ENCODE measurements at regions not wholly inside any gene's neighbourhood (a gene's known extent, or its start where the extent isn't known, plus 50 kb on each side); places are given as distances from the start of the nearest gene placed in this dataset.

- Histone ChIP-seq H2BK120ac (replicated peaks; ENCODE audit: low read depth, low read length) (no peak overlapping the region), H2BK20ac (ENCODE audit: low read length) (no peak overlapping the region), H3K4me3 (ENCODE audit: extremely low read depth in 1 of 4, insufficient read depth in 2 of 4, low read depth in 3 of 4, low read length in 4 of 4) (no peak overlapping the region), H4K5ac (ENCODE audit: insufficient read length, low read depth, low read length) (no peak overlapping the region), H3K23me2 (ENCODE audit: low read depth, low read length) (no peaks in the 10 kb centered on the region), H2AFZ (ENCODE audit: low read length) (no peak overlapping the region), H3K56ac (replicated peaks; ENCODE audit: insufficient read length, low read depth, low read length) (no peak overlapping the region), H4K91ac (replicated peaks; ENCODE audit: insufficient read length, low read length) (no peak overlapping the region), H3K79me1 (ENCODE audit: low read depth, low read length) (no peaks in the 10 kb centered on the region), H3K23ac (ENCODE audit: insufficient read length) (no peak overlapping the region), H3K9ac (replicated peaks in 1 of 4; ENCODE audit: extremely low read depth in 1 of 4, low read depth in 3 of 4, low read length in 3 of 4) (no peak overlapping the region), H3K4me1 (replicated peaks in 1 of 4; ENCODE audit: control insufficient read depth in 3 of 4, insufficient read depth in 4 of 4, low read length in 3 of 4) (no peaks in the 10 kb centered on the region), H3K14ac (ENCODE audit: insufficient read length) (no peak overlapping the region), H3K4me2 (ENCODE audit: insufficient read depth in 1 of 2, low read depth in 2 of 2, low read length in 2 of 2) (no peak overlapping the region), H2BK15ac (ENCODE audit: low read length) (no peak overlapping the region), H3K18ac (ENCODE audit: extremely low read depth, low read length) (no peak overlapping the region), H2BK5ac (ENCODE audit: low read depth, low read length) (no peak overlapping the region), H3K27me3 (replicated peaks in 1 of 4; ENCODE audit: control insufficient read depth in 3 of 4, extremely low read depth in 1 of 4, insufficient read depth in 3 of 4, low read length in 3 of 4) (no peaks in the 10 kb centered on the region), H3K36me3 (ENCODE audit: control insufficient read depth in 2 of 4, insufficient read depth in 4 of 4, low read length in 3 of 4) (no peaks in the 10 kb centered on the region), H3K79me2 (ENCODE audit: control insufficient read depth in 1 of 2, insufficient read depth in 2 of 2, low read length in 2 of 2) (no peaks in the 10 kb centered on the region), H3K4ac (replicated peaks; ENCODE audit: insufficient read length, low read depth, low read length) (no peak overlapping the region), H2BK12ac (ENCODE audit: low read depth, low read length) (no peak overlapping the region), H3K9me3 (ENCODE audit: insufficient read depth in 2 of 2, low read depth in 1 of 2, low read length in 1 of 2) (no peaks in the 10 kb centered on the region), H4K8ac (ENCODE audit: extremely low read depth, insufficient read depth, low read length) (no peak overlapping the region), H3K27ac (ENCODE audit: low read depth, low read length) (no peak overlapping the region), H4K20me1 (replicated peaks in 1 of 2; ENCODE audit: control insufficient read depth in 1 of 2, insufficient read depth in 2 of 2, low read length in 2 of 2) (no peaks in the 10 kb centered on the region), H2AK5ac (ENCODE audit: low read depth, low read length) (no peak overlapping the region)
- no peak for DNase-seq (ENCODE audit: low read depth in 1 of 2, low spot score in 2 of 2)
- POLR2A ChIA-PET (ENCODE audit: partially characterized antibody): no interaction called here
- 95% methylated on average over 1 of the region's 1 CpG; no CpG with 5 or more reads in 1 of the 2 experiments for WGBS, 2 experiments (ENCODE audit: extremely low coverage in 1 of 2, insufficient coverage in 1 of 2, insufficient read length in 1 of 2, insufficient replicate concordance in 2 of 2, low coverage in 1 of 2, low lambda C conversion rate in 2 of 2, missing lambda C conversion rate in 1 of 2)
- FAIRE-seq: no peak
- CTCF ChIA-PET (ENCODE audit: partially characterized antibody): no interaction called here
- TF ChIP-seq CHD2 (IDR thresholded peaks at IDR 0.05; ENCODE audit: low read length) (no peak), KDM4A (IDR thresholded peaks at IDR 0.05; ENCODE audit: low read depth, low read length, severe bottlenecking) (no peak), BACH1 (IDR thresholded peaks at IDR 0.05; ENCODE audit: low read length) (no peak), MAFK (IDR thresholded peaks at IDR 0.05; ENCODE audit: low read depth, low read length) (no peak), GABPA (IDR thresholded peaks at IDR 0.05; ENCODE audit: borderline replicate concordance, insufficient read depth, low read length) (no peak), YY1 (IDR thresholded peaks at IDR 0.05; ENCODE audit: low read depth, low read length) (no peak), EZH2 (IDR thresholded peaks at IDR 0.05; ENCODE audit: low read depth, low read length, severe bottlenecking) (no peak), ZNF274 (IDR thresholded peaks at IDR 0.05; ENCODE audit: borderline replicate concordance, extremely low read depth, low read length) (no peak), POU5F1 (IDR thresholded peaks at IDR 0.05; ENCODE audit: low read depth, low read length) (no peak), SIN3A (conservative IDR thresholded peaks at IDR 0.05 in 1 of 2, IDR thresholded peaks at IDR 0.05 in 1 of 2; ENCODE audit: low read depth in 1 of 2, low read length in 2 of 2) (no peak), NANOG (IDR thresholded peaks at IDR 0.05; ENCODE audit: insufficient read depth, low read depth, low read length, poor library complexity, severe bottlenecking) (no peak), CREB1 (IDR thresholded peaks at IDR 0.05) (no peak)
- TF ChIP-seq, protein P1, sequence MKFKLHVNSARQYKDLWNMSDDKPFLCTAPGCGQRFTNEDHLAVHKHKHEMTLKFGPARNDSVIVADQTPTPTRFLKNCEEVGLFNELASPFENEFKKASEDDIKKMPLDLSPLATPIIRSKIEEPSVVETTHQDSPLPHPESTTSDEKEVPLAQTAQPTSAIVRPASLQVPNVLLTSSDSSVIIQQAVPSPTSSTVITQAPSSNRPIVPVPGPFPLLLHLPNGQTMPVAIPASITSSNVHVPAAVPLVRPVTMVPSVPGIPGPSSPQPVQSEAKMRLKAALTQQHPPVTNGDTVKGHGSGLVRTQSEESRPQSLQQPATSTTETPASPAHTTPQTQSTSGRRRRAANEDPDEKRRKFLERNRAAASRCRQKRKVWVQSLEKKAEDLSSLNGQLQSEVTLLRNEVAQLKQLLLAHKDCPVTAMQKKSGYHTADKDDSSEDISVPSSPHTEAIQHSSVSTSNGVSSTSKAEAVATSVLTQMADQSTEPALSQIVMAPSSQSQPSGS (IDR thresholded peaks at IDR 0.05; ENCODE audit: low read length): no peak
- TF ChIP-seq, protein P2, sequence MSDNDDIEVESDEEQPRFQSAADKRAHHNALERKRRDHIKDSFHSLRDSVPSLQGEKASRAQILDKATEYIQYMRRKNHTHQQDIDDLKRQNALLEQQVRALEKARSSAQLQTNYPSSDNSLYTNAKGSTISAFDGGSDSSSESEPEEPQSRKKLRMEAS (IDR thresholded peaks at IDR 0.05): no peak
Observed at GRCh38 chr6:67642582-67642981, 992.5 kb upstream of the ADGRB3 start.

Measured in H1 (cell line).